HCT116 (cell line): ENCODE measurements at regions not wholly inside any gene's neighbourhood (a gene's known extent, or its start where the extent isn't known, plus 50 kb on each side); places are given as distances from the start of the nearest gene placed in this dataset.

ENCODE experiments used
- ATAC-seq: fragments of 200-7000 bp; cut with Tn5 transposase; 2 replicates; pipeline ENCODE4 v1.9.1; 2020; ENCODE audit warnings: mild to moderate bottlenecking, moderate library complexity
- BruUV-seq: library from RNA; stranded (reverse); fragments of 400-500 nt; replicated peaks from 2 replicates; lab custom pipeline; 2021; lab: Mats Ljungman, UMichigan
- CTCF ChIA-PET: fragments of 300-600 bp; sonication (Branson Sonifier 250); formaldehyde crosslinking; loops from one replicate; lab custom pipeline; 2021; ENCODE audit warnings: antibody characterized with exemption; lab: Charles Lee
- POLR2A ChIA-PET: fragments of 300-600, 350-600 bp; sonication (Branson Sonifier 250); formaldehyde crosslinking; loops from one replicate; lab custom pipeline; 2021; ENCODE audit warnings: antibody characterized with exemption; lab: Charles Lee
- RAD21 ChIA-PET, 2 experiments: fragments of 300-600 bp; sonication (Branson Sonifier 250); formaldehyde crosslinking; loops; one replicate each; lab custom pipeline; 2023; ENCODE audit warnings: low total read pairs in 2 of 2; ENCODE audit not compliant: uncharacterized antibody in 2 of 2, unreplicated experiment in 2 of 2, low non-redundant PET in 1 of 2; lab: Charles Lee
- DNase-seq: peaks from one replicate; pipeline ENCODE4 v3.0.0-alpha.2; 2010; ENCODE audit warnings: low read depth, low spot score
- H2AFZ ChIP-seq: fragments of 200-600 bp; shearing (Covaris generic), sonication (generic); 2 replicates; pipeline ENCODE4 v1.6.1; 2017; ENCODE audit warnings: low read depth, mixed run types, mixed read lengths, antibody characterized with exemption, low read length; ENCODE audit not compliant: poor library complexity, severe bottlenecking
- H3K27ac ChIP-seq: 2 replicates; pipeline ENCODE4 v1.5.1; 2012; ENCODE audit warnings: low read depth, low read length
- H3K27me3 ChIP-seq: fragments of 200-600 bp; sonication (generic); 2 replicates; pipeline ENCODE4 v1.6.1; 2016; ENCODE audit warnings: mixed run types, low read length, mixed read lengths; ENCODE audit not compliant: insufficient read depth
- H3K36me3 ChIP-seq, 2 experiments: fragments of 200-500 bp in 1 of 2; fragments of 200-600 bp in 1 of 2; sonication (Bioruptor generic) in 1 of 2; sonication (generic) in 1 of 2; 2 replicates each; pipeline versions ENCODE4 v1.5.1 to v1.6.1; 2014 to 2016; ENCODE audit warnings: low read length in 2 of 2, inconsistent platforms in 1 of 2, mixed read lengths in 1 of 2, mixed run types in 1 of 2; ENCODE audit not compliant: insufficient read depth in 2 of 2, control insufficient read depth in 1 of 2
- H3K4me1 ChIP-seq, 2 experiments: fragments of 200-600 bp in 1 of 2; sonication (generic) in 1 of 2; 2 replicates each; pipeline versions ENCODE4 v1.5.1 to v1.6.1; 2012 to 2017; ENCODE audit warnings: low read length in 2 of 2, inconsistent platforms in 1 of 2, mild to moderate bottlenecking in 1 of 2, mixed read lengths in 1 of 2, mixed run types in 1 of 2, moderate library complexity in 1 of 2; ENCODE audit not compliant: insufficient read depth in 2 of 2, control insufficient read depth in 1 of 2
- H3K4me2 ChIP-seq: fragments of 200-600 bp; sonication (generic); 2 replicates; pipeline ENCODE4 v1.6.1; 2017; ENCODE audit warnings: mixed run types, low read length, mixed read lengths
- H3K4me3 ChIP-seq, 2 experiments: fragments of 200-600 bp in 1 of 2; sonication (generic) in 1 of 2; replicated peaks in 1 of 2; 2 replicates each; pipeline ENCODE4 v1.5.1; 2011 to 2016; ENCODE audit warnings: low read length in 2 of 2, control low read depth in 1 of 2, low read depth in 1 of 2, mild to moderate bottlenecking in 1 of 2, mixed read lengths in 1 of 2, mixed run types in 1 of 2
- H3K79me2 ChIP-seq: fragments of 200-600 bp; sonication (generic); 2 replicates; pipeline ENCODE4 v1.6.1; 2017; ENCODE audit warnings: mild to moderate bottlenecking, mixed run types, low read length, moderate library complexity, mixed read lengths; ENCODE audit not compliant: insufficient read depth
- H3K9ac ChIP-seq: fragments of 200-600 bp; sonication (generic); 2 replicates; pipeline ENCODE4 v1.6.1; 2016; ENCODE audit warnings: low read length, mixed read lengths
- H3K9me2 ChIP-seq: fragments of 200-600 bp; sonication (generic), shearing (Covaris generic); 2 replicates; pipeline ENCODE4 v1.6.1; 2017; ENCODE audit warnings: mixed run types, mild to moderate bottlenecking, moderate library complexity; ENCODE audit not compliant: insufficient read depth
- H3K9me3 ChIP-seq, 2 experiments: fragments of 200-500 bp in 1 of 2; fragments of 200-600 bp in 1 of 2; sonication (Bioruptor generic) in 1 of 2; sonication (generic) in 1 of 2; 2 replicates each; pipeline ENCODE4 v1.6.1; 2014 to 2017; ENCODE audit warnings: low read length in 2 of 2, mixed read lengths in 2 of 2, inconsistent platforms in 1 of 2, low read depth in 1 of 2, mild to moderate bottlenecking in 1 of 2, mixed run types in 1 of 2, moderate library complexity in 1 of 2; ENCODE audit not compliant: control insufficient read depth in 1 of 2, insufficient read depth in 1 of 2
- H4K20me1 ChIP-seq: fragments of 200-600 bp; sonication (generic), shearing (Covaris generic); 2 replicates; pipeline ENCODE4 v1.6.1; 2017; ENCODE audit warnings: mixed run types, mild to moderate bottlenecking, moderate library complexity; ENCODE audit not compliant: insufficient read depth
- CBX3 ChIP-seq: IDR thresholded peaks from 2 replicates; pipeline ENCODE4 v1.6.1; 2012; ENCODE audit warnings: low read depth
- CEBPB ChIP-seq: IDR thresholded peaks from 2 replicates; pipeline ENCODE4 v1.6.1; 2012; ENCODE audit warnings: low read depth
- EGR1 ChIP-seq: IDR thresholded peaks from 2 replicates; pipeline ENCODE4 v1.6.1; 2012; ENCODE audit warnings: low read depth
- EZH2 ChIP-seq: fragments of 200-600 bp; sonication (generic); IDR thresholded peaks from 2 replicates; pipeline ENCODE4 v1.6.1; 2017; ENCODE audit warnings: antibody characterized with exemption, mixed run types
- EZH2phosphoT487 ChIP-seq: fragments of 200-600 bp; IDR thresholded peaks from 2 replicates; pipeline ENCODE4 v1.6.1; 2018; ENCODE audit warnings: antibody characterized with exemption, borderline replicate concordance
- FOSL1 ChIP-seq: IDR thresholded peaks from 2 replicates; pipeline ENCODE4 v1.6.1; 2012; ENCODE audit warnings: low read depth
- JUND ChIP-seq: IDR thresholded peaks from 2 replicates; pipeline ENCODE4 v1.6.1; 2012
- POLR2A ChIP-seq: IDR thresholded peaks from 2 replicates; pipeline ENCODE4 v1.7.0; 2011; ENCODE audit warnings: borderline replicate concordance; ENCODE audit not compliant: insufficient read depth, insufficient read length; ENCODE audit errors: extremely low read depth
- POLR2AphosphoS5 ChIP-seq: IDR thresholded peaks from 2 replicates; pipeline ENCODE4 v1.6.1; 2011; ENCODE audit warnings: mild to moderate bottlenecking, low read depth, low read length, moderate library complexity
- RAD21 ChIP-seq: IDR thresholded peaks from 2 replicates; pipeline ENCODE4 v1.6.1; 2012; ENCODE audit warnings: low read depth, mild to moderate bottlenecking
- SRF ChIP-seq: IDR thresholded peaks from 2 replicates; pipeline ENCODE4 v1.6.1; 2012; ENCODE audit warnings: low read depth
- TCF7L2 ChIP-seq: IDR thresholded peaks from 2 replicates; pipeline ENCODE4 v1.7.0; 2011; ENCODE audit warnings: borderline replicate concordance, inconsistent platforms; ENCODE audit not compliant: insufficient read depth, insufficient read length; ENCODE audit errors: extremely low read depth
- YY1 ChIP-seq: IDR thresholded peaks from 2 replicates; pipeline ENCODE4 v1.6.1; 2011; ENCODE audit warnings: low read length, low read depth, moderate library complexity, mild to moderate bottlenecking; ENCODE audit not compliant: insufficient replicate concordance; ENCODE audit errors: extremely low read depth
- ZFX ChIP-seq: fragments of 450-650 bp; IDR thresholded peaks from 2 replicates; pipeline ENCODE4 v1.6.1; 2017
- ZNF274 ChIP-seq: fragments of 200-500 bp; sonication (Bioruptor generic); IDR thresholded peaks from 2 replicates; pipeline ENCODE4 v1.6.1; 2014; ENCODE audit warnings: mild to moderate bottlenecking, low read depth, low read length, inconsistent platforms
- intact Hi-C: fragments of 100-400 bp; cut with micrococcal nuclease; formaldehyde crosslinking; loops from 2 replicates; pipeline ENCODE4 v1.10.0; 2022
- TF ChIP-seq, protein P1 (sequence below): IDR thresholded peaks from 2 replicates; pipeline ENCODE4 v1.6.1; 2011; ENCODE audit warnings: mild to moderate bottlenecking, low read length, moderate library complexity; ENCODE audit not compliant: insufficient replicate concordance; ENCODE audit errors: extremely low read depth
- TF ChIP-seq, protein P2 (sequence below): IDR thresholded peaks from 2 replicates; pipeline ENCODE4 v1.6.1; 2012; ENCODE audit warnings: low read depth
- TF ChIP-seq, protein P3 (sequence below): IDR thresholded peaks from 2 replicates; pipeline ENCODE4 v1.6.1; 2012

DNA sequence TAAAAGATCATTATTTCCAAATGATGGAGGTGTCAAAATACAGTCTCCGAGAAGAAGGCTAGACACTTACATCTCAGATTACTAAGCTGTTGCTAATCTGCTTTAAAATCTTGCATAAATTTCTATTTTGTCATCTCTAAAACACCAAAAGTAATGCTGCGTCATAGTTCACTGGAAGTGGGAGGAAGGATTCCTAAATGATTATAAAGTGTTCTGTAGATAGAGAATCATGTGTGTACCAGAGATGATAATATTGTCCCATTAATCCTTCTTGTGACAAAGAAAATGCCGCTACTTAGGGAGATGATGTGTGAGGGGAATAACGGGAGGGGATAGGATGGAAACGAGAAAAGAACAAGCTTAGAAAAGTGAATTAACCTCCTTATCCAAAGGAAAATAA is 268.6 kb downstream of the JRKL start:
- ATAC-seq = no peak

DNA sequence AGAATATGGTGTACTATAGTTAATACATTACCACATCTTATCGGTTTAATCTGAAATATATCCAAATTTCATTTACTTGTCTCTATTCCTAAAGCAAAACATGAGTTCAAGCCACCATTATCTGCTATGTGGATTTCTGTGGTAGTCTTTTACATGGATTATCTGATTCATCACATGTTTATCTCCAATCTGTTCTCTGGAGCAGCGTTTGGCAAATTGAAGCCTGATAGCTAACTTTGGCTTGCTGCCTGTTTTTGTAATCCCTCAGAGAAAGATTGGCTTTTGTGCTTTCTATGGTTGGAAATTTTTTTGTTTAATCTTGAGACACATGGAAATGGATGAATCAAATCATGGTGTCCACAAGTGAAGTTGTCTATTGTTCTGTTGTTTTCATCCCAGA is 274.3 kb downstream of the JRKL start:
- no peak for ATAC-seq
- RAD21 ChIA-PET = no interaction called here
- H3K27me3 ChIP-seq = no peaks in the 10 kb centered on the region
- H3K4me1 ChIP-seq = no peaks in the 10 kb centered on the region
- no peaks in the 10 kb centered on the region for H4K20me1 ChIP-seq
- no TSS peak for BruUV-seq
- no peak overlapping the region for H2AFZ ChIP-seq
- no peak overlapping the region for H3K27ac ChIP-seq
- no peak overlapping the region for H3K4me2 ChIP-seq
- H3K4me3 ChIP-seq = no peak overlapping the region
- TF ChIP-seq EZH2phosphoT487 = no peak
- TF ChIP-seq JUND = no peak
- no peak for TF ChIP-seq ZFX
- TF ChIP-seq CEBPB = no peak
- TF ChIP-seq YY1 = no peak
- TF ChIP-seq, protein P1, sequence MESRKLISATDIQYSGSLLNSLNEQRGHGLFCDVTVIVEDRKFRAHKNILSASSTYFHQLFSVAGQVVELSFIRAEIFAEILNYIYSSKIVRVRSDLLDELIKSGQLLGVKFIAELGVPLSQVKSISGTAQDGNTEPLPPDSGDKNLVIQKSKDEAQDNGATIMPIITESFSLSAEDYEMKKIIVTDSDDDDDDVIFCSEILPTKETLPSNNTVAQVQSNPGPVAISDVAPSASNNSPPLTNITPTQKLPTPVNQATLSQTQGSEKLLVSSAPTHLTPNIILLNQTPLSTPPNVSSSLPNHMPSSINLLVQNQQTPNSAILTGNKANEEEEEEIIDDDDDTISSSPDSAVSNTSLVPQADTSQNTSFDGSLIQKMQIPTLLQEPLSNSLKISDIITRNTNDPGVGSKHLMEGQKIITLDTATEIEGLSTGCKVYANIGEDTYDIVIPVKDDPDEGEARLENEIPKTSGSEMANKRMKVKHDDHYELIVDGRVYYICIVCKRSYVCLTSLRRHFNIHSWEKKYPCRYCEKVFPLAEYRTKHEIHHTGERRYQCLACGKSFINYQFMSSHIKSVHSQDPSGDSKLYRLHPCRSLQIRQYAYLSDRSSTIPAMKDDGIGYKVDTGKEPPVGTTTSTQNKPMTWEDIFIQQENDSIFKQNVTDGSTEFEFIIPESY = no peak
- TF ChIP-seq SRF = no peak
- TF ChIP-seq ZNF274 = no peak
- TF ChIP-seq FOSL1 = no peak
- no peak for TF ChIP-seq CBX3
- TF ChIP-seq, protein P2, sequence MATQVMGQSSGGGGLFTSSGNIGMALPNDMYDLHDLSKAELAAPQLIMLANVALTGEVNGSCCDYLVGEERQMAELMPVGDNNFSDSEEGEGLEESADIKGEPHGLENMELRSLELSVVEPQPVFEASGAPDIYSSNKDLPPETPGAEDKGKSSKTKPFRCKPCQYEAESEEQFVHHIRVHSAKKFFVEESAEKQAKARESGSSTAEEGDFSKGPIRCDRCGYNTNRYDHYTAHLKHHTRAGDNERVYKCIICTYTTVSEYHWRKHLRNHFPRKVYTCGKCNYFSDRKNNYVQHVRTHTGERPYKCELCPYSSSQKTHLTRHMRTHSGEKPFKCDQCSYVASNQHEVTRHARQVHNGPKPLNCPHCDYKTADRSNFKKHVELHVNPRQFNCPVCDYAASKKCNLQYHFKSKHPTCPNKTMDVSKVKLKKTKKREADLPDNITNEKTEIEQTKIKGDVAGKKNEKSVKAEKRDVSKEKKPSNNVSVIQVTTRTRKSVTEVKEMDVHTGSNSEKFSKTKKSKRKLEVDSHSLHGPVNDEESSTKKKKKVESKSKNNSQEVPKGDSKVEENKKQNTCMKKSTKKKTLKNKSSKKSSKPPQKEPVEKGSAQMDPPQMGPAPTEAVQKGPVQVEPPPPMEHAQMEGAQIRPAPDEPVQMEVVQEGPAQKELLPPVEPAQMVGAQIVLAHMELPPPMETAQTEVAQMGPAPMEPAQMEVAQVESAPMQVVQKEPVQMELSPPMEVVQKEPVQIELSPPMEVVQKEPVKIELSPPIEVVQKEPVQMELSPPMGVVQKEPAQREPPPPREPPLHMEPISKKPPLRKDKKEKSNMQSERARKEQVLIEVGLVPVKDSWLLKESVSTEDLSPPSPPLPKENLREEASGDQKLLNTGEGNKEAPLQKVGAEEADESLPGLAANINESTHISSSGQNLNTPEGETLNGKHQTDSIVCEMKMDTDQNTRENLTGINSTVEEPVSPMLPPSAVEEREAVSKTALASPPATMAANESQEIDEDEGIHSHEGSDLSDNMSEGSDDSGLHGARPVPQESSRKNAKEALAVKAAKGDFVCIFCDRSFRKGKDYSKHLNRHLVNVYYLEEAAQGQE = no peak
- H3K36me3 ChIP-seq = no peaks in the 10 kb centered on the region
- no peak for DNase-seq
- H3K9me2 ChIP-seq = no peaks in the 10 kb centered on the region
- no peaks in the 10 kb centered on the region for H3K79me2 ChIP-seq
- intact Hi-C loops = no loop called here
- POLR2A ChIA-PET = interaction anchor here (0.7 kb wide), 1 partner anchor 68 kb away, joined by 3 read pairs; no protein-coding TSS in a partner anchor
- CTCF ChIA-PET = no interaction called here
- no peak overlapping the region for H3K9ac ChIP-seq
- no peaks in the 10 kb centered on the region for H3K9me3 ChIP-seq

More for the DNA sequence above, 268.6 kb downstream of the JRKL start:
- no peak overlapping the region for H3K4me3 ChIP-seq
- no peak for TF ChIP-seq EGR1
- TF ChIP-seq SRF = no peak
- no peak for TF ChIP-seq RAD21
- TF ChIP-seq CEBPB = no peak
- TF ChIP-seq TCF7L2 = no peak
- TF ChIP-seq, protein P3, sequence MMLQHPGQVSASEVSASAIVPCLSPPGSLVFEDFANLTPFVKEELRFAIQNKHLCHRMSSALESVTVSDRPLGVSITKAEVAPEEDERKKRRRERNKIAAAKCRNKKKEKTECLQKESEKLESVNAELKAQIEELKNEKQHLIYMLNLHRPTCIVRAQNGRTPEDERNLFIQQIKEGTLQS = no peak
- TF ChIP-seq ZNF274 = no peak
- no peak for TF ChIP-seq POLR2AphosphoS5
- no peak for TF ChIP-seq EZH2
- no peak for TF ChIP-seq POLR2A
- no peak for TF ChIP-seq FOSL1
- no peak for TF ChIP-seq EZH2phosphoT487
- no peak overlapping the region for H3K27ac ChIP-seq
- H3K27me3 ChIP-seq = no peaks in the 10 kb centered on the region
- ChIA-PET CTCF (no interaction called here), POLR2A (no interaction called here), RAD21 (no interaction called here)
- H3K9me2 ChIP-seq = no peaks in the 10 kb centered on the region
- H2AFZ ChIP-seq = no peak overlapping the region
- no peaks in the 10 kb centered on the region for H3K9me3 ChIP-seq
- H3K9ac ChIP-seq = no peak overlapping the region
- H3K4me1 ChIP-seq = no peaks in the 10 kb centered on the region
- H3K79me2 ChIP-seq = no peaks in the 10 kb centered on the region
- no peaks in the 10 kb centered on the region for H4K20me1 ChIP-seq
- no TSS peak for BruUV-seq
- no peak for DNase-seq
- H3K4me2 ChIP-seq = no peak overlapping the region
- no peaks in the 10 kb centered on the region for H3K36me3 ChIP-seq
- intact Hi-C loops = no loop called here
